ENCODE measurements at regions not wholly inside any gene's neighbourhood (a gene's known extent, or its start where the extent isn't known, plus 50 kb on each side); places are given as distances from the start of the nearest gene placed in this dataset.

DNA sequence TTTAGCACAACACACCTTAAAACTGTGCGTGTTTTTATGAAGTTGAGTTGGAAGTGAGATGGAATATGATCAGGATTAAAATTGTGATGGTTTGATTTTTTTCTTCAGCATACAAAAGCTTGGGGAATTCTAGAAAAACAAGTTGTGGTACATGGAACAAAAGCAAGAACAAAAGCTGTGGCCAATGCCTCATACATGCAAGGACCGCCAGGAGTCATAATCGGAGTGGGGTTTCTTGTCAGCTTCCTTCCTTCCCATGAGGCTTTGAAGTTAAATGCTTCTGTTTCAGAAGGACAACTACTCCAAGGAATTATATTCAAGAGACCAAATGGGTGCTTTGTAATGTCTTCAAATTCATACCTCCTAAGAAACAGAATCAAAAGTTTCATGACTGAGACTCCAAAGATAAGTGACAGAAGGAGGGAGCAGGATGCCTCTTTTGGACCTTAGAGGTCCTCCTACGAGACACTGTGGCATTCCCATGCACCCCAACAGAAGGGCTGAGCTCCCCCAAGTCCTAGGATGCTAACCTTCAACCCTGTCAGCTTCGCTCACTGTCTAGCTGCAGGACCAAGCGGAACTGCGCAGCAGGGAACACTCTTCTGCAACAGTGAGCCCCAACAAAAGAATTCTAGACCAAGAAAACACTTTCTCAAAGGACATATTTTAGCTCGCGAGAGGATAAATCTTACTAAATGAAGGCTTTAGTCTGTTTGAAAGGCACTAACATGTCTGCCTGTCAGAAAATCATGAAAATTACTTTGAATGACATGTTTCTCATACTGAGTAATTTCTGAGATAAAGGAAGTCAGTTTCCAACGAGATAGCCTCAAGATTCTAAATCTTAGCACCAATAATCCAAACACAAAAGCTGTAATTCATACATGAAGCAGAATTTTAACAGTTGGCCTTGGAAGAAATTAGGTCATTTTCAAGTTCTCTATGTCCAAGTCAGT is 108.5 kb upstream of the NHSL1 start:
- DNase-seq (ENCODE audit: low spot score): no peak

DNA sequence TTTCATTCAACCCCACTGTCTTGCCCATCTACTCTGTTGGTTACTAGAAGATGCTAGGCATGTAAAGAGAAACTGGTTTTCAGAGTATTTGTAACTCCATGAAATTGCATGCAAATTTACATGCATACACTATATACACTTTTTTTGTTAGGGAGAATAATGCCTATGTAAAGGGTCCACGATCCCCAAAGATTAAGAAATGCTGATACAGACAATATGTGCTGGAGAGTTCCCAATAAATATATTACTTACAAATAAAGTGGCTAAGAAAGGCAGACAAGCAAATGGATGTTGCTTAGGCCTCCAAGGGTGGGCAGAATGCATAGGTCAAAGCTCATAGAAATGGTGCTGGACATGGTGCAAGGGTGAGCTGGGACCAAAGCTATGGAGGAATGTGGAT is 109.6 kb upstream of the NHSL1 start:
- no peak for ATAC-seq

More for the DNA sequence above, 108.5 kb upstream of the NHSL1 start:
- ATAC-seq: no peak

DNA sequence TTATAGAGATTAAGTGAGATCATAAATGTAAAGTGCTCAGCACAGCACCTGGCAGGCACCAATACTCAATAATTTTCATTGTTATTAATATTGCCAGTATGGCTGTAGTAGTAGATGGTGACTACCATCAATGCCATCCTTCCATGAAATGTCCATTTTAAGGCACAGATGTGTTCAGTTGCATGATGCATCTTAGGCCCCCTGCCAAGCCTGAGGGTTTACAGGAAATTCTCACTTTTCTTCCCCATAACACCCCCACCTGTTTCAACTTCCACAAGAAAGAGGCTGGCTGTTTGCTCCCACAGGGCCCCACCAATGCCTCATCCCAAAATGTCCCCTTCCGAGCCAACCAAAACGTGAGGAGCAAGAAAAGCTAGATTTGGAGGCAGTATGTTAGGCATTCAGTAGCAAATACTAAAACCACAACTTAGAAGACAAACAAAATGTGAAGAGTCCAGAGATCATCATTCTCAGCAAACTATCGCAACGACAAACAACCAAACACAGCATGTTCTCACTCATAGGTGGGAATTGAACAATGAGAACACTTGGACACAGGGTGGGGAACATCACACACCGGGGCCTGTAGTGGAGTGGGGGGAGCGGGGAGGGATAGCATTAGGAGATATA is 110.6 kb upstream of the NHSL1 start:
- DNase-seq (ENCODE audit: low spot score) (no peak), ATAC-seq (peak; percentile 56)

More for the DNA sequence above, 109.6 kb upstream of the NHSL1 start:
- DNase-seq (ENCODE audit: low spot score): no peak

DNA sequence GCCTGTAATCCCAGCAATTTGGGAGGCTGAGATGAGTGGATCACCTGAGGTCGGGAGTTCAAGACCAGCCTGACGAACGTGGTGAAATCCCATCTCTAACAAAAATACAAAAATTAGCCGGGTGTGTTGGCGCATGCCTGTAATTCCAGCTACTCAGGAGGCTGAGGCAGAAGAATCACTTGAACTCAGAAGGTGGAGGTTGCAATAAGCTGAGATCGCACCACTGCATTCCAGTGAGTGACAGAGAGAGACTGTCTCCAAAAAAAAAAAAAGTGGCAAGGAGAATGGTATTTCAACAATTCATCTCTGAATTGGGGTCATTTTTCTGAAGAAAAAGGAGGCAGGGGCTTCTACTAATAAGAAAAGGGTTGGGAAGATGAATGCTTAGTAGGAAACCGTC is 111.5 kb upstream of the NHSL1 start:
- ATAC-seq: no peak
- DNase-seq (ENCODE audit: low spot score): no peak

DNA sequence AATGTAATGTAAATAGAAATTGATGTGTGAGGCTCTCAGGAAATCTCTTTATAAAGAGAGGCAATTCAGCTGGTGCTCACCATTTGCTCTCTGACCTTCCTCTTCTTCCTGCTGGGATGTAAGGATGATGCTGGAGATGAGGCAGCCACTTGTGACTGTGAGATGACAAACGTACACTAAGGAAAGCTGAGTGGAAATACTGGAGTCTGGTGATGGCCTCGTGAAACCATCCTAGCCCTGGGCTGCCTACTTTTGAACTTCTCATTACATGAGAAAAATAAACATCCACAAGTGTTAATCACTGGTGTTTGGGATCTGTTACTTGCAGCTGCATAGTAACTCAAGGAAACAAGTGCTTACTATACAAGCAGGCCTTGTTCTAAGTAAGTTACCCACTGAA is 114.9 kb upstream of the NHSL1 start:
- ATAC-seq: no peak
- no peak for DNase-seq (ENCODE audit: low spot score)

DNA sequence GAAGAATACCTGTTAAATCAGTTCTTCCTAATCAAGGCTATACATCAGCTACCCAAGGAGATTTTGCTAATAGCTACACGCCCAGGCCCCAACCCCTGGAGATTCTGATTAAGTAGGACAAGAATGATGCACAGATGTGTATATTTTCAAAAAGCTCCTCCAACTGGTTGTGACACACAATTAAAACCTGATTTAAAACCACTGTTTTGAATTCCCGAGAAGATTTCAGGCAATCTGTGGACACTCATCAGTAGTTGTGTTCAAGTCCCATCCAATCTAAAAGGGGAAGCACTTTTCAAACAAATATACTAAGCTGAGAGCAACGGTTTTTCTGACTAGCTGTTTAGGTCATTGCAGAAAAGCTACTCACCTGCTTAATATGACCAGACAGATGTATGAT is 118.9 kb upstream of the NHSL1 start:
- ATAC-seq (no peak), DNase-seq (ENCODE audit: low spot score) (no peak)

DNA sequence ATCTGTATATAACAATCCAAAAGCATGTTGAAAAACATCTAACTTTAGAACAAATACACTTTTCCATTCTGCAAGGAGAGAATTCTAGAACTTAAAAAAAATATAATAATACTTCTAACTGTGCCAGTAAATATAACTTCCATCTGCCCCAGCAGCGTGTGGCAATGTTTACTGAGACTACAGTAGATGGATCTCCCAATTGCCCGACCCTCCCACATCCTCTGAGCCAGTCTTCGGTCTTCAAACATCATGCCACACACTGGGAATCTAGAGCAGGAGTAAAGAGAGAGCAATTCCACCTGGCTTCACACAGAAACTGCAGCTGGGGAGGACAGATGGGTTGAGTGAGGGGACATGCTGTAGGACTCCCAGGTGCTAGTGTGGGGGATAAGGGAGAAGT is 121.3 kb upstream of the NHSL1 start:
- ATAC-seq (peak; percentile 44), DNase-seq (ENCODE audit: low spot score) (no peak)

DNA sequence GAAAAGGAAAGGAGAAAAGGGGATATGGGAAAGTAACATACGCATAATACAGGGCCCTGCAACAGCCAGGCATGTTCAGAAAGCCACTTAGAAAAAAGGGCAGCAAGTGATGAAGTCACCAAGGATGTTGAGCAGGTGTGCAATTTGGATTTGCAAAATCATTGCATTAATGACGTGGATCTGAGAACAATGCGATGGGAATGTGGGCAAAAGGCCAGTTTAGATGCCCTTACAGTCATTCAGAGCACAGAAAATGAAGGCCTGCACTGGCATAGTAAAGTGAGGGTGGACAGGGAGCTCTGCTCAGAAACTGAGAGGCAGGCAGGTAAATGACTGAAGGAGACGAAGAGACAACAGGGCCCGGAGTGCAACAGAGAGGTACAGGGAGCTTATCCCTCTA is 123.7 kb upstream of the NHSL1 start:
- DNase-seq (ENCODE audit: low spot score): no peak
- no peak for ATAC-seq

DNA sequence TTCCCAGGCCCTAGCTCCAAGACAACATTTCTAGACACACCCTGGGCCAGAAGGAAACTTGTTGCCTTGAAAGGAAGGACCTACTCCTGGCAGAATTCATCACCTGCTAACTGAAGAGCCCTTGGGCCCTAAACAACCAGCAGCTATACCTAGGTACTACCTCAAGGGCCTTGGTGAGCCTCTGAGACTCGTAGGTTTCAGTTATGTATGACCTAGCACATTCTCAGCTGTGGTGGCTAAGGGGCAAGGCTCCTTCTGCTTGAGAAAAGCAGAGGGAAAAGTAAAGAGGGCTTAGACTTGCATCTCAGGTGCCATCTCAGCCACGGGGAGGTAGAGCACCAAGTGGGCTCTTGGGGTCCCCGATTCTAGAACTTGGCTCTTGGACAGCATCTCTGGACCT is 132.3 kb upstream of the NHSL1 start:
- no peak for ATAC-seq
- DNase-seq (ENCODE audit: low spot score): no peak

DNA sequence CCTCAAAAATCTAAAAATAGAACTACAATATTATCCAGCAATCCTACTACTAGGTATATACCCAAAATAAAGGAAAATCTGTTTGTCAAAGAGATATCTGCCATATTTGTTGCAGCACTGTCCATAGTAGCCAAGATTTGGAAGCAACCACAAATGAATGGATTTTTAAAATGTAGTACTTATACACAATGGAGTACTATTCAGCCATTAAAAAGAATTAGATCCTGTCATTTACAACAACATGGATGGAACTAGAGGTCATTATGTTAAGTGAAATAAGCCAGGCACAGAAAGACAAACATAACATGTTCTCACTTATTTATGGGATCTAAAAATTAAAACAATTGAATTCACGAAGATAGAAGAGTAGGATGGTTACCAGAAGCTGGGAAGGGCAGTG is 135.7 kb upstream of the CCDC28A start:
- ATAC-seq (no peak), DNase-seq (ENCODE audit: low spot score) (no peak)

DNA sequence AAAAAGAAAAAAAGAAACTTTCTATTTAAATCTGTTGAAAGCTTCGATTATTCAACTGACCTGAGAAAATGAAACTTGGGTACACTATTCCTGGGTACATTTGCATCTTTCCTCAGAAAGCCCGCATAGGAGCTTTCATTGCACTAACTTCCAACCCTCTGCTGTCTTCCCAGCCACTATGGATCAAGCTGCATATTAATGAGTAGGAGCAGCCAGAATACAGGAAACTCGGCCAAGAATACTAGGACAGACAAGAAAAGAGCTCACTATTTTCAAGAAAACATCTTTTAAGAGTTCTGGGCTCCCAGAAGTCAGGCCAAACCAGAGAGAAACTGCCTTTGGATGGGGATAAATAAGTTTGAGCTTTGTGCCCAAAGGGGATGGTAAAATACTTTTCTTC is 135.0 kb upstream of the CCDC28A start:
- ATAC-seq (no peak), DNase-seq (ENCODE audit: low spot score) (no peak)

DNA sequence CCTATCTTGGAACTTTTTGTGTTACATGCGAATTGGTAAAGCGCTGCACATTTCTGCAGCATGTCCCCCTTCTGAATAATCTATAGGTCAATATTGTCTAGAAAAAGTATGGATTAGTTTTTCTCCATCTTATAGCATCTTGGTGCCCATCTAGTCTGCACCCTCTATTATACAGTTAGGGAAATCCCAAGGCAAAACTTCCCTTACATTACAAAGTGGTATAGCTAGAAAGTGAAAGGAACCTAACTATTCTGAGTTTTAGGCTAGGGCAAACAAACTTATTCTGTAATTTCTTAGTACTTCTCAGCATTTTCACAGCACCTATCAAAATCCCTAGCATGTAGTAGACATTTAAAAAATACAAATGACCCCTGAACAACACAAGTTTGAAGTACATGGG is 133.5 kb upstream of the CCDC28A start:
- ATAC-seq (no peak), DNase-seq (ENCODE audit: low spot score) (no peak)

DNA sequence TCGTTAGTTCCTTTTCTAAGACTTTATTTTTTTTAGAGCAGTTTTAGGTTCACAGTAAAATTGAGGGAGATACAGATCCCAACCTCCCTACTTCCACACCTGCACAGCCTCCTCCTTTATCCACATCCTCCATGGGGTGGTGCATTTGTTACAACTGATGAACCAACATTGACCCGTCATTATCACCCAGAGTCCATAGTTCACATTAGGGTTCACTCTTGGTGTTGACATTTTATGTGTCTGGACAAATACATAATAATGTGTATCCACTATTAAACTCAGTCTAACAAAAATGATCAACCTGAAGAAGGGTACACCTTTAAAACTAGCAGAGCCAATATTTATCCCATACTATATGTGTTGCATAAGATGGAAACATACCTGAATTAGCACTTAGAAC is 130.4 kb upstream of the CCDC28A start:
- DNase-seq (ENCODE audit: low spot score) (no peak), ATAC-seq (peak; percentile 99)

DNA sequence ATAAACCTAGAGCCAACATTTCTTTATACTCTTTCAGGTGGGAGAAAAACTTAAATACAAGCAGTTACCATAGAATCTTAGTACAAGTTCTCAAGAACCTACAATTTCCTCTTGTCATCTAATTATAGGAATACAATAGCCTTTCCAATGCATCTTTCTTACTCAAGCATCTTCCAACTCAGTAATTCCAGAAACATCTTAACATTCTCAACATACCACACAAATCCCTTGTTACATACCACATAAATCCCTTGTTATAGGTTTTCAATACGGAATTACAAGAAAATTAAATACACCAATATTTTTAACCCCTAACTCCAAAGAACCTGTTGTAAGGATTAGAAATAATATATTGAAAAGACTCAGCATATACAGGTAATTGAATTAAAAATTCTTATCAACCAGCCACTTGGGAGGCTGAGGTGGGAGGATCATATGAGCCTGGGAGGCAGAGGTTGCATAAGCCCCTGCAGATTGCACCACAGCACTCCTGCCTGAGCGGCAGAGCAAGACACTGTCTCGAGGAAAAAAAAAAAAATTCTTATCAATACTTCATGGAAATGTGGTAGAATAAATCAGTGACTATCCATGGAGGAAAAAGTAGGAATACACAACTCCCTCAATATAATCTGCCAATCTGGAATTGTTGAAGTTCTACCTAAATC is 127.5 kb upstream of the CCDC28A start:
- no peak for ATAC-seq
- no peak for DNase-seq (ENCODE audit: low spot score)

DNA sequence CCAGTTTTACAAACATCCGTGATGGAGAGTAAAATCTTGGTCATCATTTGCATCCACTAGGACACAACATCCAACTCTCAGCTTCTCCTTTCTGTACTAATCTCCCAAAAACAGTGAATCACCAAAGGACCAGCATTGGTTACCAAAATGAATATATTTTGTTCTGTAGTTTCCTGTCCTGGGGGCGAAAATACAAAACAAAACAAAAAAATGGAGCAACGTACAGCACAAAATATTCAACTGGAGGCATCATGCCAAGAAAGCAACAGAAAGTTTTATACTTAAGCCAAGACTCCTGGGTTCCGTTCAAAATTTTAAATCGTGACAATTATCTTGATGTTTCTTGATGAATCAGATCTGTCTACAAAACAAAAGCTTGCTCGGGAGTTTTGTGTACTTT is 126.6 kb upstream of the CCDC28A start:
- DNase-seq (ENCODE audit: low spot score) (no peak), ATAC-seq (no peak)

DNA sequence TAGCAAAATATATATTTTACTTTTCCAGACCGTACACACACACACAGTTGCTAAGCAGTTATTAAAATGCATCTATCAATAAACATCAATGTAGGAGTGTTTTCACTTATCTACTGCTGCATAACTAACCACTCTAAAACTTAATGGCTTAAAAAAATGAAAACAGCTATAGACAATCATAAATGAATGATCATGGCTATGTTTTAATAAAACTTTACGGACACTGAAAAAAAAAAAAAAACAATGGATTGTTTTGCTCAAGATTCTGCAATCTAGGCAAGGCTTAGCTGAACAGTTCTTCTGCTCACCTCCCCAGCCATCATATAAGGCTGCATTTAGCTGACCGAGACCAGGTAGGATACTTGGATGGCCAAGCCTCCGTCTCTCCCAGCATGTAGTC is 125.4 kb upstream of the CCDC28A start:
- no peak for DNase-seq (ENCODE audit: low spot score)
- no peak for ATAC-seq

DNA sequence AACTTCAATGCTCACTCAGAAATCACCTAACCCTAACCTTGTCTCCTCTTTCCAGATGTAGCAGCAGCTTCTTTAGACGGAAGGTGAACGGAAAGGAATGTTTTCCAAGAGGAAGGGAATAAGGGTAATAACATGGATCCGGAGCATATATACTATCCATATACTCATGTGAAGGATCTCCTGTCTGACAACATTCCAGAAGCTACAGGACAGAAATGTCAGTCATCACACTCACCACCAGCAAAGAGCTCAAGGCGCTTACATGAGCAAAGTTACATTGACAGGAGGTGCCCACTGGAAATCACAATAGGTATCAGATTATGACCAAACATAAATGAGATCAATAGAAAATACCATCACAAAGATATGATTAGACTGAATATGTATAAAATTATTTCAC is 122.1 kb upstream of the CCDC28A start:
- ATAC-seq (no peak), DNase-seq (ENCODE audit: low spot score) (no peak)

DNA sequence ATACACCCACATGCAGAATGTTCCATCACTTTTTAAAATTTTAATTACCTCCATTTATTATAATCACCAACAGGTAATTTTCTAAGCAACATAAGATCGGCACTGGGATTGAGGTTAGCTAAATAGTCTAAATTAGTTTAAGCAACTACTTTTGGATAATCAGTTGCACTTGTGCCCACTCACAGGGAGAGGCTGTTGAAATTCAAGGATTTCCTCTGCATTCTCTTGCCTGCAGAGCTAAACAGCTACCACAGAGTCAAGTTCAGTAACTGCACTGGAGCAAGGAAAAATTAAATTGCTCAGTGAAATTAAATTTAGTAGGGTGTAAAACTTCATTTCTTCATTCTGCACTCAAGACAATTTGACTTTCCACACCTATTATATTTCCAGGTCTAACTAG is 120.7 kb upstream of the CCDC28A start:
- no peak for ATAC-seq
- no peak for DNase-seq (ENCODE audit: low spot score)

DNA sequence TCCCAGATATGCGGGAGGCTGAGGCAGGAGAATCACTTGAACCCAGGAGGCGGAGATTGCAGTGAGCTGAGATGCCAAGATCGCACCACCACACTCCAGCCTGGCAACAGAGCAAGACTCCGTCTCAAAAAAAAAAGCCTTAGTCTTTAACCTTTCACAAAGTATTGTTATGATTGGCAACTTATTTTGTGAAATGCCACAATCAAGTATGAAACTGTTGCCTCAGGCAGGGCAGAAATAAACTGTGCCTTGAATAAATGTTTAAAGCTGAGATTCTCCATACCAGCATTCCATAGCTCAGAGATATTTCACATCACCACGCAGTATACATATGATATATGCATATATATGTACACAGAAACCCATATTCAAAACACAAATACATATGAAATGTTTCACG is 120.1 kb upstream of the CCDC28A start:
- no peak for ATAC-seq

DNA sequence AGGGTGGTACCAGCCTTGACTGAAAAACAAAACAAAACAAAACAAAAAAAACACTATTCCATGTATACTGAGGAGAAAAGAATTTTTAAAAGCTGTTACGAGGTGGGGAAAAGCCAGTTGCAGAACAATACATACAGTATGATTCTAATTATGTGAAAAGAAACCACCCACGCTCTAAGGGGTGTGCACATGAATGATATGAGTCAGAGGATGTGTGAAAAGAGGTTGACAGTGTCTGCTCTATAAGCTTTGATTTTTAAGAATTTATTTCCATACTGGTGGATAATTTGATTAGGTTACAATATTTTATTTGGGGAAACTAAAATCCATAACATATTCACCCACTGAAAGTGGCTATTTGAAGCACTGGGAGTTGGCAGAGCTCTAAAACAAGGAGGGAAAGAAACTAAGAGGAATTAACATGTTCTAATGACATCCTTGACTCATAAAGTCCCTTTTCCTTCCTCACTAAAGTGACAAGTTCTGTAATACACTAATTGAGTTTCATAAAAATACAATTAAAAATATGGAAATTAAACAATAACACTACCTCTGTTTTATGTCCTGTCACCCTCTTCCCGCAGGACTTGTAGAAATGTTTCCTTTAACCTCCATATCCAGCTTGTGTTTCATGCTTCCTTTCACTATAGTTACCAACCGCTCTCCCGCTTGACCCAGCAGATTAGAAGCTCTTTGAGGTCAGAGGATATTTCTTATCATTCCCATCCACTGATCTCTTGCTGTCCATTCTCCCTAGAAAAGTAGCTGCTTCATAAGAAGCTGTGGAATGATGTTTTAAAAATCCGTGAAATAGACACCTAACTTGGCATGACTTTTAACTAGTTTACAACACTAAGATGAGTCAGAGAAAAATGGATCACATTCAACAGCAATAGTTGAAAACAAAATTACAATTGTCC is 118.6 kb upstream of the CCDC28A start:
- DNase-seq (ENCODE audit: low spot score): no peak
- ATAC-seq: no peak

More for the DNA sequence above, 120.1 kb upstream of the CCDC28A start:
- no peak for DNase-seq (ENCODE audit: low spot score)

DNA sequence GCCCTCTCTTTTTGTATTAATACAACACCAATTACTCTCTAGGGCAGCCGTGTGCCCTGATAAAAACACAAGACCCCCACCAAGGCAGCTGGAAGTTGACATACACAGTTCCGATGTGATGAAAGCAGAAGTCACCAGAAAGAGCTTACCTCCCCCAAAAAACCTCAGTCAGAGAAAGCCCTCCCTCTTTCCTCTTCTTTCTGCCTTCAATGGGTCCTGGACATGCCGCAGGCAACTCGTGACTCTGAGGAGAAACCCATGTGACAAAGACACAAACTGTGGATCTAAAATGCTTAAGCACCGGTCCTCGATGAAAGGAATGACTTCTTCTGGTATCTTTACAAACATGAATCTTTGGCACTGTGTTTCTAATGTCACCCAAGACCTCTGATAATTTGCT is 117.7 kb upstream of the CCDC28A start:
- no peak for ATAC-seq
- no peak for DNase-seq (ENCODE audit: low spot score)

Measured in left lobe of liver (tissue), 2 donors.